GM19328 (cell line): ENCODE measurements at regions not wholly inside any gene's neighbourhood (a gene's known extent, or its start where the extent isn't known, plus 50 kb on each side); places are given as distances from the start of the nearest gene placed in this dataset.
A peak's percentile ranks its signal among the peaks of the same experiment; 100 is the strongest.
"Not testable (repeated sequence)": the region's sequence is repeated elsewhere in the genome, so short reads cannot be mapped to it uniquely, and the experiment has no call there.

Source experiments
- ATAC-seq: cut with Tn5 transposase; IDR thresholded peaks from one replicate; pipeline ENCODE4 v1.9.1; 2021; ENCODE audit warnings: mild to moderate bottlenecking, moderate library complexity; ENCODE audit not compliant: unreplicated experiment

DNA sequence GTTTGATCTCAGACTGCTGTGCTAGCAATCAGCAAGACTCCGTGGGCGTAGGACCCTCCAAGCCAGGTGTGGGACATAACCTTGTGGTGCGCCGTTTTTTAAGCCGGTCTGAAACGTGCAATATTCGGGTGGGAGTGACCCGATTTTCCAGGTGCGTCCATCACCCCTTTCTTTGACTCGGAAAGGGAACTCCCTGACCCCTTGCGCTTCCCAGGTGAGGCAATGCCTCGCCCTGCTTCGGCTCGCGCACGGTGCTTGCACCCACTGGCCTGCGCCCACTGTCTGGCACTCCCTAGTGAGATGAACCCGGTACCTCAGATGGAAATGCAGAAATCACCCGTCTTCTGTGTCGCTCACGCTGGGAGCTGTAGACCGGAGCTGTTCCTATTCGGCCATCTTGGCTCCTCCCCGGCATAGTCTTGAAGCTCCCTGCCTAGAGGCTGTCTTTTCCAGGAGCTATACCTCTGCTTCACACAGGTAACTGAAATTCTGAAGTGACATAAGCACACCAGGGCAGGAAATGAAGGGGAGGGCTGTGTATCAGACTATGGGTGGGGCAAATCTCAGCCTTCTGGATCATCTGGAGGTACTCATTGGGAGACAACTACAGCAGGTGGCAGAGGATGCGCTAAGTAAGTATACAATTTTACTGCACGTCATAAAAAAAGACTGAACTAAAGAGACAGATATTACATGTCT is 252.1 kb upstream of the POT1 start:
- ATAC-seq: not testable (repeated sequence)

DNA sequence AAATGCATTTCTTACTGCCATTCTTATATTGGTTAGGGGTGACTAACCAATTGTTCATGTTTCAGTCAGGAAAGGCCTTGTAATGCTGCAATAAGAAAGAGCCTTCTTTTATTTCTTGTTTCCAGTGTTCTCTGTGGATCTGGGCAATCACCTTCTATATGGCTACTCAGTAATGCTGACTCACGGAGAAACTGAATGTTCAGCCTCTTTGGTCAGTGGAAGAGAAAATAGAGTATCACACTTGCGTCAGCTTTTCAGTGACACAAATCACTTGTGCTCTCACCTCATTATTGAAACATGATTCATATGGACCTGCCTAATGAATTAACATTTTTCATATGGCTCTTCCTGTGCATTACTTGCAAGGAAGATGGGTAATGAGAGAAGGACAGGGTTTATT is 243.9 kb upstream of the POT1 start:
- no peak for ATAC-seq

DNA sequence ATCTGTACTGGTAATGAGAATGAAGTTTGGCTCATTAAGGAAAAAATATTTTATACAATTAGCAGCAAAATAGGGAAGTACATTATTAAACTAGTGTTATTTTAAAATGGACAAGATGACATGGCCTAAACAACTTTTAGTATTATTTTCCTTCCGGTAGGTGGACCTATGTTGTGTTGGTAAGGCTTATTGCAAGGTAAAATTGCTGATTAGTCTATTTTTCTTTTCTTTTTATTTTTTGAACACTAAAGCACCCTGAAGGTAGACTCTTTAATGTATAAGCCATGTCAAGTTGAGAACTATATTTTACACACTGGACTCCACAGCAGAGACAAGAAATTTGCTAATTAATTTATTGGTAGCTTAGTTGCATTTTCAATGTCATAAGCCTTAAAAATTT is 239.5 kb upstream of the POT1 start:
- ATAC-seq: no peak

DNA sequence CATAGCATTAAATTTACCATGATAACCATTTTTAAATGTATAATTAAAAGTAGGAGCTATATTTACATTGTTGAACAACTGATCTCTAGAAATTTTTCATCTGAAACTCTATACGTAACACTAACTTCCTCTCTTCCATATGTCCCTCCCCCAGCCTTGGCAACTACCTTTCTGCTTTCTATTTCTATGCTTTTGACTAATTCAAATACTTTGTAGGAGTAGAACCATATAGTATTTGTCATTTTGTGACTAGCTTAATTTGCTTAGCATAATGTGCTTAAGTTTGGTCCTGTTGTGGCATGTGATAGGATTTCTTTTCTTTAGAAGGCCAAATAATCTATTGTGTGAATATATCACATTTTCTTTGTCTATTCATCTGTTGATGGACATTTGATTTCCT is 225.3 kb upstream of the POT1 start:
- ATAC-seq: no peak

DNA sequence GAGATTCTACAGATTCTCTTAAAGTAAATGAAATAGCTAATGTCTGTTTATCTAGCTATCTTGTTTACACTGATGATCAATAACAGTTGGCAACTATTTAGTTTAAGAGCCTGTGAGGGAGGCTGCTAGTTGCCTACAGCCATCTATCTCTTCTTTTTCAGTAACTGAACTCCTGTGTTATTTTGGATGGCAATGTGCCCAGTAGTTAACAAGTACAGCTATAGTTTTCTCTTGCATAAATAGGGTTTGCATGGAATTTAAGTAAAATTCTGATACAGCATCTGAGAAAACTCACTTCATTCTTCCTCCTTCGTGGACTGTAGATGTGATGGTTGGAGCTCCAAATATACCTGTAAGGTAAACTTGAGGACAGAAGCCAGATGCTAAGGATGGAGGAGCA is 219.5 kb upstream of the POT1 start:
- no peak for ATAC-seq

DNA sequence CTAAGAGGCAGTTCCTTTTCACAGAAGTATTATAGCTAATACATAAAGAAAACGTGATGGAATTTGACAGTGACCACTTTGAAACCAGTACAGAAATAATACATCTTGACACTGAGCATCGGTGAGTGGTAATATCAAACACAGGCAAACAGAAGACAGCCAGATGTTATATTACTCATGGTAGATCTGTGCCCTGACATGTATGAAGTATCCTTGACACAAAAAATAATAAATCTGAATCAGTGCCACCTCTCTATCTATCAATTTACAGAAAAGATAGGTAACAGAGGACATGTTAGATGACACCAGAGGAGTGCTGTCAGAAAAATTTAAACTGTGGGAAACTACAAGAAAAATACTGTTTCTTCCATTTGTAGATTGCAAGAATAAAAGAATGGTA is 217.4 kb upstream of the POT1 start:
- no peak for ATAC-seq

DNA sequence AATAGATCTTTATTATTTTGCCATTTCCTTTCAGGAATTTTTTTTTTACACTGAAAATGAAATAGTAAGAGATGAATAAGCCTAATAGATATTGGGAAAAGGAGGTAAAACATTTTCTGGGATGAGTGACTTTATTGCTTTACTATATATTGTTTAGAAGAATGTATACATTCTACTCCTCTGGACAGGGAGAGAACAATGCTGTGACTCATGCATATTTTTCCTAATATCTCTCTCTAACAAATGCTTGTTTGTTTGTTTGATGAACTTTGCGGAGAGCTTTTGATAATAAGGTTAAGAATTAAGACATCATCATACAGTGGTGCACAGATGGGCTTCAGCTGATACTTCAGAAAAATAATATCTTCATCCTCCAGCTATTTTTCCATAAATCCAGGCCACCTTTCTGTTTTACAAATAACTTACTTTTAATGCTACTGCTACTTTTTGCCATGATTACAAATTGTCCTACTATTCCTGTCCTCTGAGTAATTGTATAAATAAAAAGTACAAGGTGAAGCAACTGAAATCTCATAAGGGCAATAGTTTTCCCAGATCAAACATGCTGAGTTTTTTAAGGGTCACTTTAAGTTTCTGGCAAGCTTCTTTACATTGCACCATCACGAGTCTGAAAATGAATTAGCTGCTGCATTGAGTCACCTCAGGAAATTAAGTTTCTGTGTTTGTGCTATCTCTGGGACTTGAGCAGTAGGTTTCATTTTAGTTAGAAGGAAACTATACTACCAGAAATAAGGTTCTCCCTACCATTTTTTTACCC is 207.3 kb upstream of the POT1 start:
- ATAC-seq: no peak

DNA sequence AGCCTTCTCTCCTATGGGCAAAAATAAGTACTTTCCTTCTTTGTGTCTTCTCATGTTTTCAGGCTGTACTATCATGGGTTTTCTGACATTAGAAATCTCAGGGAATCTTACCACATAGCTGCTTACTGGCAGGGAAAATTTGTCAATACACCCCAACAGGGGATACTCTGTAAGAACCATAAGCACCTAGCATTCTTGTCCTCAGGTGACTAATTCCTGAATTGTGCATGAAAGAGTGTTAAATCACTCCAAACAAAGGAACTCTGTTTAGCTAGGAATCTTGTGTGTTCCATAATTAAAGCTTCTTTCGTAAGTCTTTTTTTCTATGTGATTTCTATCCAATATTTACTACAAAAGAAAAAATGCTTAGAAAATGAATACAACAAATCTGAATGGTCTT is 206.7 kb upstream of the POT1 start:
- no peak for ATAC-seq

DNA sequence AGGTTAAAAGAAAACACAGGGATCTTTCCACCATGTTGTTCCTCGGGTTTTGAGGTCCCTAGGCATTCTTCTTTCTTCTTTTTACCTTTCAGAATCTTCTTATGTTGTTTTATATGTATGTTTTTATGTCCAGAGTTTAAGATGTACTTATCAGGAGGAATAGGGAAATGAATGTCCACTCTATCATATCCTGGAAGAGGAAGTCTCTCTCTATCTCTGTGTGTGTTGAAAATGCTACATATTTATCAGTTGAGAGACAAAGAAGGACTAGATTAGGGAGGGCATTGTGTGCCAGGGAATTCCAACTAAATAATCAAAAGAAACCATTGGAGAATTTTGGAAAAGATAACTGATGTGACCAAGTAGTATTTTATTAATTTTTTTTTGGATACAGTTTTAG is 200.5 kb upstream of the POT1 start:
- no peak for ATAC-seq

DNA sequence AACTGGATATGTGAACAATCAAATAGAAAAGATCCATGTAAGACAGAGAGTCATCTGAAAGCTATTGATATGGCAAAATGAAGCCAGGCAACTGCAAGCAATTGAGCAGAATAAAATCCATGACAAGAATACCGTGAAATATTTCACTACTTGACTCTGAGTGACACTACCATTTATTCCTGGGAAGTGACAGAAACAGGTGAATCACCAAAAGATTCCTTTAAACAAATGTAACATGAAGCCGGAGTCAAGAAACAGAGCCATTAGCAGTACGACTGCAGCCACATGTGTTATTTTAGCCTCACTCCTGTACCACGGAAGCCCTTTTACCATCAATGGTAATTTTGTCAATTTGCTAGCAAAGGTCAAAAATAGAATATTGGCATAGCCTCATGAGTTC is 197.7 kb upstream of the POT1 start:
- ATAC-seq: no peak

DNA sequence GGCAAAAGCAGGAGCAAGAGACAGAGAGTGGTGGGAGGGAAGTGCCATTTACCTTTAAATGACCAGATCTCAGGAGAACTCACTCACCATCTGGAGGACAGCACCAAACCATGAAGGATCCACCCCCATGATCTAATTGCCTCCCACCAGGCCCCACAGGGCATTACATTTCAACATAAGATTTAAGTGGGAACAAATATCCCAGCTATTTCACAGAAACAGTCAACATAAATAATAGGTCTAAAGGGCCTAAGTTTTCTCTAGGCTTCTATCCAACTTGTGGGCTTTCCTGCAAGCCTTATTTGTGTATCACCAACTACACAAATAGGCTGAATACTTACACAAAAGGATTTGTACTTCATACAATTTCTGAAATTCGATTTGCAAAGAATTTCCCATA is 196.8 kb upstream of the POT1 start:
- no peak for ATAC-seq

DNA sequence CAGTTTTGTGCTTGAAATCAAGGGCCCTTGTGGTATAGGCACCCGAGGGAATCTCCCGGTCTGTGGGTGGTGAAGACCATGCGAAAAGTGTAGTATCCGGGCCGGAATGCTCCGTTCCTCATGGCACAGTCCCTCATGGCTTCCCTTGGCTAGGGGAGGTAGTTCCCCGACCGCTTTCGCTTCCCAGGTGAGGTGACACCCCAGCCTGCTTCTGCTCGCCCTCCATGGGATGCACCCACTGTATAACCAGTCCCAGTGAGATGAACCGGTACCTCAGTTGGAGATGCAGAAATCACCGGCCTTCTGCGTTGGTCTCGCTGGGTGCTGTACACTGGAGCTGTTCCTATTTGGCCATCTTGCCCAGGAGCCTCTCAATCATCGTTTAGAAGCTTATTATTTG is 195.7 kb upstream of the POT1 start:
- ATAC-seq: no peak

DNA sequence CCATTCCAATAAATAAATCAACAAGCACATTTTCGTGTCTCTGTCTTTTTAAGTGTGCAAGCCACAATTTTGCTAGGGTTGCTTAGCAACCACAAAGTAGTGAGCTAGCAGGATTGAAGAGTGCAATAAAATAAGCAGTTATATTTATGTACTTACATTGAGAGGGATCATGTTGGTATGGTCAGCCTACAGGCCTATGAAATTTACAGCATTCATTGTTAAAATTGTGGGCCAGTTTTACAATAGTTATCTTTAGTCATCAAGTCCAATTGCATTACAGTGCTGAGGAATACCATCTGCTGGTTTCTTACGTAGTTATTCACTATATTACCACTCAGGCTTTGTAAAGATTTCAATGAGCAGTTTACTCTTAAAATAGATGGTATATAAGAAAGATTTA is 192.5 kb upstream of the POT1 start:
- no peak for ATAC-seq

DNA sequence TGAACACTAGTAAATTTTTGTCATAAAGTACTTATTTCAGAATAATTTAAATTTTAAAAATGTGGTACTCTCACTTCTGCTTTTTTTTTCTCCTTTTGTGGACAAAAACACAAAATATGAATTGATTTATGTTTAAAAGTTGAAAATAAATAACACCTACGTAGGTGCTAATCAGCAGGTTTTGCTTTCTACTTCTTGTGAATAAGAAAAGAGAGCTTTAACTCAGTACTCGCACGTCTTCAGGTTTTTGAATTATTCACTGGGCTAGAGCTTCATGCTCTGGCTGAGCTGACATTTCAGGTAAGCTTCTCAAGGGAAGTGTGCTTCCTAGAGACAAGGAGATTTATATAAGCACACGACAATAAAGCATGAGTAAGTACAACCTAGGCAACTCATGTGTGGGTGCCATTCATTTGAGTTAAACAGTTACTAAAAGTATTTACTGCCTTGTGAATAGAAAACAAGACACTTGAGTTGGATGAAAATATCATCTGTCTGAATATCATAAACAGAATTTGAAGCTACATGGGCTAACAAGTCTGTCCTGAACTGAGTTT is 190.0 kb upstream of the POT1 start:
- ATAC-seq: no peak

DNA sequence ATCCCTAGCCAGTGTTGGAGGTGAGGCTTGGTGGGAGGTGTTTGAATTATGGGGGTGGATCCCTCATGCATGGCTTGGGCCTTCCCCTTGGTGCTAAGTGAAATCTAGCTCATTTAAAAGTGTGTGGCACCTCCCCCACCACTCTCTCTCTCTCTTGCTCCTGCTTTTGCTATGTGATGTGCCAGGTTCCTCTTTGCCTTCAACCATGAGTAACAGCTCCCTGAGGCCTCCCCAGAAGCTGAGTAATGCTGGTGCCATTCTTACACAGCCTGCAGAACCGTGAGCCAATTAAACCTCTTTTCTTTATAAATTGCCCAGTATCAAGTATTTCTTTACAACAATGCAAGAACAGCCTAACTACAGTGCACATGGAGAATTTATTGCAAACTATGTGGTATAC is 188.8 kb upstream of the POT1 start:
- no peak for ATAC-seq

DNA sequence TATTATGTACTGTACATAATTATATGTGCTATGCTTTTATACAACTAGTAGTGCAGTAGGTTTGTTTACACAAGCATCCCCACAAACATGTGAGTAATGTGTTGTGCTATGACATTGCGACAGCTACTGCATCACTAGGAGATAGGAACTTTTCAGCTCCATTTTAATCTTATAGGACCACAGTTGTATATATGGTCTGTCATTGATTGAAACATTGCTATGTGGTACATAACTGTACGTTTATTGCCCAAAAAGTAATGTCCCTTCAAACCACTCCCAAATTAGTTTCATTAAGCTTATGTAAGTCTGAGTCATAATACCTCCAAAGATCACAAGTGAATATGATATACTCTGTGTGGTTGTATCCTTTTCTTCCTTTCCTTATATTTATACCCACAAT is 183.2 kb upstream of the POT1 start:
- ATAC-seq: no peak

DNA sequence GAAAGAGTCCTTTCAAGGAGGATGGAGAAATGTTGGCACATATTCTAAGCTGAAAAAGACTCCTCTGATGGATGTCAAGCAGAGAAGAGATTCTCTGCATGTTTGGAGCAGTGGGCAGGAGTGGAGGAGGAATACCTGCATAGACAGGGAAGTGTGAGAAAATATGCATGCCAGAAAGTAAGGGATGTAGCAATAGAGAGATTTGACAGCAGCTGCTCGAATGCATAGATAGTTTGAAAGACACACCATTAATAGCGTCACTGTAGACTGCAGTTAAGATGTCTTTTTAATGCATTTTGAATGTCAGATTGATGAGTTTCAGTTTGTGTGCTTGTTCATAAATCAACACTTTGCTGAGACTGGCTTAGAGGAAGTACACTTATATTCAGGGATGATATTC is 169.9 kb upstream of the POT1 start:
- no peak for ATAC-seq

DNA sequence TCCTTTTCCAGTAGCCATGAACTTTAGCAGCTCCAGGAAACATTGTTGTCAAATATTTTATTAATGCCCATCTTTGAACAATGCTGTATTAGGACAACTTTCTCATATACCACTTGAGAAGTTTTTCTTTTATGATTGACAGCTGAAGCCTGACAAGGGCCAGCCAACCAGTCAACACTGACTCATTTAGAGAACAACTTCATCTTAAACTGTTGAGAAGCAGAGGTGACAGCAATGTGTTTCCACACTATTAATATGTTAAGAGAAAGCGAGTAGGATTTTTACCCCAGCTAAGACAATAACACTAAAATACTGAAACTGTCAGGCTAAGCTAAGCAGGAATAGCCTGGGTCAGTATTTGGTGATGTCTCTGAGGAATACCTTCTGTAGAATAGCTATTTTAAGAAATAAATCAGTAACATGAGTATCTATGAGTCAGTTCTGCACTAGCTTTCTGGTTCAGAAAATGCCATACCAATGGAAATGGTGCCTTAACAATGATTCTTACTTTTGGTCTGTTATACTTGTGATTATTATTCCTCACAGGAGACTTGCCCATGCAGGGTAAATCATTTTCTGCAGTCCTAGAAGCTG is 168.8 kb upstream of the POT1 start:
- peak; percentile 72 for ATAC-seq

DNA sequence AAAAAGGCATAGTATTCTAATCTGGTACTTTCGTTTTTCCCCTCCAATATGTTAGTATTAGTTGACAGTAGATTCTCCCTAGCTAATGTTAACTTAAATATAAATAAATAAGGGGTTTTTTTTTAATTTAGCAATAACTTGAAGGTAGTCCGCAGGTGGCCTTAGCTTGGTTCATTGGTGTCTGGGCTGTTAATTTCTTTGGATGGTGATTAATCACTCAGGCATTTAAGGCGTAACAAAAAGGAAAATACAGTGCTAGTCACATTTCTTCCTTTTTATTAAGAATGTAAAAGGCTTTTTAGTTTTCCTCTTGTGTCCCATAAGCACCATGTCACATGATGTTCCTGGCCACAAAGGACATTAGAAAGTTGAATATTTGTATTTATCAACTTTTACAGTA is 161.0 kb upstream of the POT1 start:
- no peak for ATAC-seq

DNA sequence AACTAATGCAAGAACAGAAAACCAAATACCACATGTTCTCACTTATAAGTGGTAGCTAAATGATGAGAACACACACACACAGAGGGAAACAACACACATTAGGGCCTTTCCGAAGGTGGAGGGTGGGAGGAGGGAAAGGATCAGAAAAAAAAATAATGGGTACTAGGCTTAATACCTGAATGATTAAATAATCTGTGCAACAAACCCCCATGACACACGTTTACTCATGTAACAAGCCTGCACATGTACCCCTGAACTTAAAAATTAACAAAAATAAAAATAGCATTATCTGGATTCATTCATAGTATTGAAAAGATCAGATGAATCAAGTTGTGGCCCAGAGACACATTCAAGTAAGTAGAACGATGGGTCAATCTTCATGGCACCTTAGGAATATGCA is 159.5 kb upstream of the POT1 start:
- ATAC-seq: no peak

DNA sequence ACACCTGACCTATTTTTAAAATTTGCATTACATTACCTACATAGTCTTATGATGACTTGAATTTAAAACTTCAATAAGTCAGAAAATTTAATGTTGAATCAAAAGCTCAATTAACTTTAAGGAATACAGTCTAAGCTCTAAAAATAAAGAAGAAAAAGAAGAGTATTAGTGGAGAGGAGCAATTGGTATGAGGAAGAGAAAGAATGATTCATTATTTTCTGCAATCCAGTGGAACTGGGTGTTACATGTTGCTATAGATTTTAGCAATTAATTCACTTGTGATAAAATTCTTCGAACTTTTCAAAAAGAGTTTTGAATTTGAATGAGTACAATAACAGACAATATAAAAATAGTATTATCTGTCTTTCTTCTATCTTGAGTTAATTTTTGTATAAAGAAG is 158.9 kb upstream of the POT1 start:
- ATAC-seq: no peak

DNA sequence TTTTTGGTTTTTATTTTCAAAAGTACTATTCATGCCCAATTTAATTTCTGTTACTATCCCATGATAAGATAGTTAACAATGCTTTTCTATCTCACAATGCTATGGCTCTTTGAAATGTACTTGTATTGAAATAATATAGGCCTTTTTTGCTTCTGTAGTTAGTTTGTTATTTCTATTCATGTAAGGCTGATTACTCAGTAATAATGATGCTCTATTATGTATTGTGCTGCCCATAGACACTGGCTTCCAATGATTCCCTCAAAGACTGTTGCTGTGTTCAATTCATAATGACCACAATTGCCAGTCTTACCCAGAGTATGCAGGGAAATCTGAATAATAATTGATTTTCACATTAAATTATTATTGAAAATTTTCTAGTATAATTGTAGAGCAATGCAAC is 155.5 kb upstream of the POT1 start:
- no peak for ATAC-seq
